ENCODE measurements at regions not wholly inside any gene's neighbourhood (a gene's known extent, or its start where the extent isn't known, plus 50 kb on each side); places are given as distances from the start of the nearest gene placed in this dataset.

- DNase-seq: no peak
Measured at GRCh38 chr3:182606905-182607504, 186.3 kb upstream of the ATP11B start.

GRCh38 chr3:182608832-182609231 is 184.5 kb upstream of the ATP11B start:
- DNase-seq: no peak

- DNase-seq: no peak
Measured at GRCh38 chr3:182609575-182610156, 183.6 kb upstream of the ATP11B start.

- no peak for DNase-seq
Measured at GRCh38 chr3:182612332-182612731, 181.0 kb upstream of the ATP11B start.

- DNase-seq: no peak
Measured at GRCh38 chr3:182617500-182617899, 175.8 kb upstream of the ATP11B start.

- DNase-seq: no peak
Measured at GRCh38 chr3:182618085-182618732, 175.1 kb upstream of the ATP11B start.

GRCh38 chr3:182618981-182619591 is 174.2 kb upstream of the ATP11B start:
- DNase-seq: no peak

GRCh38 chr3:182620723-182621434 is 172.4 kb upstream of the ATP11B start:
- DNase-seq: no peak

- no peak for DNase-seq
Measured at GRCh38 chr3:182621435-182622240, 171.7 kb upstream of the ATP11B start.

GRCh38 chr3:182622241-182622545 is 171.1 kb upstream of the ATP11B start:
- DNase-seq: no peak

- no peak for DNase-seq
Measured at GRCh38 chr3:182626484-182627467, 166.5 kb upstream of the ATP11B start.

GRCh38 chr3:182628531-182628930 is 164.8 kb upstream of the ATP11B start:
- no peak for DNase-seq

GRCh38 chr3:182629521-182629920 is 163.8 kb upstream of the ATP11B start:
- DNase-seq: no peak

- DNase-seq: no peak
Measured at GRCh38 chr3:182631183-182632076, 161.9 kb upstream of the ATP11B start.

- DNase-seq: no peak
Measured at GRCh38 chr3:182632077-182632393, 161.3 kb upstream of the ATP11B start.

GRCh38 chr3:182633186-182633585 is 160.1 kb upstream of the ATP11B start:
- DNase-seq: no peak

- no peak for DNase-seq
Measured at GRCh38 chr3:182636646-182637045, 156.7 kb upstream of the ATP11B start.

- no peak for DNase-seq
Measured at GRCh38 chr3:182637350-182638110, 155.8 kb upstream of the ATP11B start.

- DNase-seq: no peak
Measured at GRCh38 chr3:182644013-182644412, 149.3 kb upstream of the ATP11B start.
